Natural killer cell (primary cell): ENCODE measurements at regions not wholly inside any gene's neighbourhood (a gene's known extent, or its start where the extent isn't known, plus 50 kb on each side); places are given as distances from the start of the nearest gene placed in this dataset.

Experiments used
- ATAC-seq, 3 donors: fragments of 150-1000 bp in 2 of 3; fragments of 200-7000 bp in 1 of 3; cut with Tn5 transposase; 1 replicate in 1 of 3; 2 replicates in 2 of 3; pipeline ENCODE4 v1.10.0; 2021; ENCODE audit warnings: mild to moderate bottlenecking in 2 of 3, moderate library complexity in 2 of 3
- DNase-seq, 2 donors: peaks; one replicate each; pipeline versions ENCODE4 v3.0.0 to v3.0.0-alpha.2; 2013 to 2021; ENCODE audit warnings: mixed read lengths in 1 of 2
- H3K27ac ChIP-seq: one replicate; pipeline ENCODE4 v1.5.1; 2013; ENCODE audit warnings: mild to moderate bottlenecking, low read length
- H3K27me3 ChIP-seq: one replicate; pipeline ENCODE4 v1.6.1; 2013; ENCODE audit warnings: low read length; ENCODE audit not compliant: control insufficient read depth, insufficient read depth
- H3K36me3 ChIP-seq: one replicate; pipeline ENCODE4 v1.6.1; 2013; ENCODE audit warnings: low read length; ENCODE audit not compliant: control insufficient read depth, insufficient read depth
- H3K4me1 ChIP-seq: one replicate; pipeline ENCODE4 v1.6.1; 2013; ENCODE audit warnings: low read length; ENCODE audit not compliant: control insufficient read depth, insufficient read depth
- H3K4me3 ChIP-seq: one replicate; pipeline ENCODE4 v1.5.1; 2013; ENCODE audit warnings: low read length
- H3K9me3 ChIP-seq: one replicate; pipeline ENCODE4 v1.6.1; 2013; ENCODE audit warnings: low read length; ENCODE audit not compliant: control insufficient read depth, insufficient read depth
- H3K27ac Mint-ChIP-seq, 2 donors: one replicate each; pipeline ENCODE4 v1.8.0; 2022; ENCODE audit warnings: mild to moderate bottlenecking in 2 of 2, mixed read lengths in 2 of 2, moderate library complexity in 1 of 2
- H3K27me3 Mint-ChIP-seq, 2 donors: one replicate each; pipeline ENCODE4 v1.8.0; 2022; ENCODE audit warnings: low read depth in 2 of 2, mixed read lengths in 2 of 2
- H3K36me3 Mint-ChIP-seq: one replicate; pipeline ENCODE4 v1.8.0; 2022; ENCODE audit warnings: mixed read lengths
- H3K4me1 Mint-ChIP-seq, 2 donors: one replicate each; pipeline ENCODE4 v1.8.0; 2022; ENCODE audit warnings: mixed read lengths in 2 of 2
- H3K4me3 Mint-ChIP-seq: one replicate; pipeline ENCODE4 v1.8.0; 2022; ENCODE audit warnings: mild to moderate bottlenecking, moderate library complexity, mixed read lengths
- H3K9me3 Mint-ChIP-seq, 2 donors: one replicate each; pipeline ENCODE4 v1.8.0; 2022; ENCODE audit warnings: mixed read lengths in 2 of 2
- WGBS: methylation state at CpG from one replicate; pipeline ENCODE4 v1.1.7; 2013; ENCODE audit warnings: missing lambda C conversion rate; ENCODE audit not compliant: insufficient coverage; 5-methylcytosine and 5-hydroxymethylcytosine counted together
- intact Hi-C: fragments of 100-400 bp; cut with micrococcal nuclease; formaldehyde crosslinking; loops from one replicate; pipeline ENCODE4 v1.14.2; 2022
- TF ChIP-seq, protein P1 (sequence below): fragments of 200-600 bp; IDR thresholded peaks from one replicate; pipeline ENCODE4 v1.8.0; 2022; ENCODE audit warnings: antibody characterized with exemption

DNA sequence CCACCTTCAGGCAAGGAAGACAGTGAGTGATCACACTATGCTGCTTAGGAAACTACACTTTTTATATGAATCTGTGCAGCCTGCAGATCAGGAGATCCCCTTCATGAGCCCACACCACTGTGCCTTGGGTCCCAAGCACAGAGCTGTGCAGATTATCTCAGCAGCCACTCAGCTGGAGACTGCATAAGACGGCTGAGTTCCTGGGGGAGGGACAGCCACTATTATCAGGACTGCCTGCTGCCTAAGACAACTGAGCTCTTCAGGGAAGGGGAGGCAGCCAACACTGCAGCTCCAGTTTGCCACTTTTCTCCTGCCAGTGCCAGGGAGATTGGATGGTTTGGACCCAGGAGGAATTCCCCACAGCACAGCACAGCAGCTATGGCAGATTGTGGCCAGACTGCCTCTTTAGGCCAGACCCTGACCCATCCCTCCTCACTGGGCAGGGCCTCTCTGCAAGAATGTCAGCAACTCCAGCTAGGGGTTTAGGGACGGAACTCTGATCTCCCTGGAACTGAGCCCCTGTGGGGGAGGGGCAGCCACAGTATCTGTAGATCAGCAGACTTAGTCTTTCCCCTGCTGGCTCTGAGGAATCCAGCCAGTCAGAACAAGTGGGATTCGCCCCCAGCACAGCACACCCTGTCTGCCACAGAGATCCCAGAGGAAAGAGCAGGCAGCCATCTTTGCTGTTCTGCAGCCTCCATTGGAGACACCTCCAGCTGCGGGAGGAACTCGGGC, 141.3 kb downstream of the KLHL28 start:
- intact Hi-C loops, result no loop called here
- H3K9me3 Mint-ChIP-seq, result peaks cover 2 to 4% of the 10 kb centered on the region in 2 donors

GRCh38 chr14:44814196-44814595, 147.6 kb downstream of the KLHL28 start:
- no peak overlapping the region for H3K27ac Mint-ChIP-seq
- ATAC-seq (no peak), DNase-seq (no peak)
- no peak overlapping the region for H3K4me3 ChIP-seq
- H3K36me3 Mint-ChIP-seq, result no peaks in the 10 kb centered on the region
- no peaks in the 10 kb centered on the region for H3K9me3 Mint-ChIP-seq
- H3K27me3 ChIP-seq, result peaks cover 3% of the 10 kb centered on the region
- no peak overlapping the region for H3K27ac ChIP-seq
- peaks cover 2 to 12% of the 10 kb centered on the region in 2 donors for H3K27me3 Mint-ChIP-seq
- TF ChIP-seq, protein P1, sequence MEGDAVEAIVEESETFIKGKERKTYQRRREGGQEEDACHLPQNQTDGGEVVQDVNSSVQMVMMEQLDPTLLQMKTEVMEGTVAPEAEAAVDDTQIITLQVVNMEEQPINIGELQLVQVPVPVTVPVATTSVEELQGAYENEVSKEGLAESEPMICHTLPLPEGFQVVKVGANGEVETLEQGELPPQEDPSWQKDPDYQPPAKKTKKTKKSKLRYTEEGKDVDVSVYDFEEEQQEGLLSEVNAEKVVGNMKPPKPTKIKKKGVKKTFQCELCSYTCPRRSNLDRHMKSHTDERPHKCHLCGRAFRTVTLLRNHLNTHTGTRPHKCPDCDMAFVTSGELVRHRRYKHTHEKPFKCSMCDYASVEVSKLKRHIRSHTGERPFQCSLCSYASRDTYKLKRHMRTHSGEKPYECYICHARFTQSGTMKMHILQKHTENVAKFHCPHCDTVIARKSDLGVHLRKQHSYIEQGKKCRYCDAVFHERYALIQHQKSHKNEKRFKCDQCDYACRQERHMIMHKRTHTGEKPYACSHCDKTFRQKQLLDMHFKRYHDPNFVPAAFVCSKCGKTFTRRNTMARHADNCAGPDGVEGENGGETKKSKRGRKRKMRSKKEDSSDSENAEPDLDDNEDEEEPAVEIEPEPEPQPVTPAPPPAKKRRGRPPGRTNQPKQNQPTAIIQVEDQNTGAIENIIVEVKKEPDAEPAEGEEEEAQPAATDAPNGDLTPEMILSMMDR, result no peak
- no peaks in the 10 kb centered on the region for H3K4me1 ChIP-seq
- no peaks in the 10 kb centered on the region for H3K9me3 ChIP-seq
- H3K4me3 Mint-ChIP-seq, result no peak overlapping the region
- 75% methylated on average over 2 of the region's 2 CpGs for WGBS
- no peaks in the 10 kb centered on the region for H3K4me1 Mint-ChIP-seq
- no peaks in the 10 kb centered on the region for H3K36me3 ChIP-seq
- intact Hi-C loops, result no loop called here

More for the DNA sequence above, 141.3 kb downstream of the KLHL28 start:
- H3K36me3 ChIP-seq, result no peaks in the 10 kb centered on the region
- 90% methylated on average over 5 of the region's 5 CpGs for WGBS
- Mint-ChIP-seq H3K4me3 (no peak overlapping the region), H3K4me1 (no peaks in the 10 kb centered on the region), H3K27me3 (peaks cover 0 to 3% of the 10 kb centered on the region in 2 donors), H3K36me3 (no peaks in the 10 kb centered on the region), H3K27ac (no peak overlapping the region)
- H3K4me3 ChIP-seq, result no peak overlapping the region
- no peaks in the 10 kb centered on the region for H3K9me3 ChIP-seq
- H3K27ac ChIP-seq, result no peak overlapping the region
- TF ChIP-seq, protein P1, result no peak
- no peak for DNase-seq
- peaks cover 5% of the 10 kb centered on the region for H3K27me3 ChIP-seq
- no peak for ATAC-seq
- H3K4me1 ChIP-seq, result no peaks in the 10 kb centered on the region

DNA sequence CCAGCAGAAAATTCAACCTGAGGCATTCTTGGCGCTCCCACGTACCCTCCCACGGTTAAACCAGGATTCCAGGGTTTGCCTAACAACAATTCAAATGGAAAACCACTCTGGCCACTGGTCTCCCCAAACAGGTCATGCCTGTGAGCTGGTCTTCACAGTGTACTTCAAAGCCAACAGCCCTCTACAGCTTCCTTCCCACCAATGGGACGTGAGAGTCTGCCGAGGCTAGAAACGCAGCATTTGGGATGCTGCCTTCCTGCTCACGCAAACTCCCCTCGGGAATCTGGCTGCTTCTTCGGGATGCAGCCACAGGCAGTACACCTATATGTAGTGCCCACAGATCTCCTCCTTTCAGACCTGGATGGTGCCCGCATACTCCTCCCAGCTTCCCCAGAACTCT, 149.1 kb downstream of the KLHL28 start:
- no peak overlapping the region for H3K4me3 Mint-ChIP-seq
- H3K9me3 Mint-ChIP-seq, result no peaks in the 10 kb centered on the region
- Histone ChIP-seq H3K27me3 (no peaks in the 10 kb centered on the region), H3K36me3 (no peaks in the 10 kb centered on the region), H3K4me3 (no peak overlapping the region), H3K9me3 (no peaks in the 10 kb centered on the region), H3K27ac (no peak overlapping the region), H3K4me1 (no peaks in the 10 kb centered on the region)
- no peaks in the 10 kb centered on the region for H3K36me3 Mint-ChIP-seq
- no peak for ATAC-seq
- TF ChIP-seq, protein P1, result no peak
- no peak for DNase-seq
- peaks cover 2 to 12% of the 10 kb centered on the region in 2 donors for H3K27me3 Mint-ChIP-seq
- no peaks in the 10 kb centered on the region for H3K4me1 Mint-ChIP-seq
- intact Hi-C loops, result no loop called here
- 90% methylated on average over 10 of the region's 10 CpGs for WGBS
- no peak overlapping the region for H3K27ac Mint-ChIP-seq

- H3K4me3 Mint-ChIP-seq, result no peak overlapping the region
- Histone ChIP-seq H3K27me3 (no peaks in the 10 kb centered on the region), H3K4me3 (no peak overlapping the region), H3K9me3 (no peaks in the 10 kb centered on the region), H3K36me3 (no peaks in the 10 kb centered on the region), H3K4me1 (no peaks in the 10 kb centered on the region), H3K27ac (no peak overlapping the region)
- intact Hi-C loops, result no loop called here
- no peak overlapping the region for H3K27ac Mint-ChIP-seq
- peaks cover 0 to 4% of the 10 kb centered on the region in 2 donors for H3K27me3 Mint-ChIP-seq
- ATAC-seq (no peak), DNase-seq (no peak)
- no peaks in the 10 kb centered on the region for H3K36me3 Mint-ChIP-seq
- TF ChIP-seq, protein P1, result no peak
- no peaks in the 10 kb centered on the region for H3K4me1 Mint-ChIP-seq
- no peaks in the 10 kb centered on the region for H3K9me3 Mint-ChIP-seq
Measured at GRCh38 chr14:44804391-44804790, 157.4 kb downstream of the KLHL28 start.
